ENCODE measurements at regions not wholly inside any gene's neighbourhood (a gene's known extent, or its start where the extent isn't known, plus 50 kb on each side); places are given as distances from the start of the nearest gene placed in this dataset.

DNA sequence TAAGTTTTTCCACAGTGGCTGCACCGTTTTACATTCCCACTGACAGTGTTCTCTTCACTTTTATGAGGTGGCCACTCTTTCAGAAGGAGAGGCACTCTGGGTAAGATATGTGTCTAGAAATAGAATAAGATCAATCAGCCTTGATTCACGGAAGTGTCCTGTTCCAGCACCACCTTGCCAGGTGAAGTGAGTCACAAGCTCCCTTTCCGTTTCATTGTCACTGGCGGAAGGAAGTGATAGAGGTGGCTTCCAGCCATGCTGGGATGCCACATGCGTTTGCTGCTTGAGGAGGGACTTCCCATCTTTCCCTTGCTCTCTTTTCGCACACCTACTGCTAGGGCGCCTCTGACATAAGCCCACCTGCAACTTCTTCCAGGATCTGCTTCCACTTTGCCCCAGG is 217.1 kb downstream of the PIK3R1 start:
- TF ChIP-seq, protein P1, sequence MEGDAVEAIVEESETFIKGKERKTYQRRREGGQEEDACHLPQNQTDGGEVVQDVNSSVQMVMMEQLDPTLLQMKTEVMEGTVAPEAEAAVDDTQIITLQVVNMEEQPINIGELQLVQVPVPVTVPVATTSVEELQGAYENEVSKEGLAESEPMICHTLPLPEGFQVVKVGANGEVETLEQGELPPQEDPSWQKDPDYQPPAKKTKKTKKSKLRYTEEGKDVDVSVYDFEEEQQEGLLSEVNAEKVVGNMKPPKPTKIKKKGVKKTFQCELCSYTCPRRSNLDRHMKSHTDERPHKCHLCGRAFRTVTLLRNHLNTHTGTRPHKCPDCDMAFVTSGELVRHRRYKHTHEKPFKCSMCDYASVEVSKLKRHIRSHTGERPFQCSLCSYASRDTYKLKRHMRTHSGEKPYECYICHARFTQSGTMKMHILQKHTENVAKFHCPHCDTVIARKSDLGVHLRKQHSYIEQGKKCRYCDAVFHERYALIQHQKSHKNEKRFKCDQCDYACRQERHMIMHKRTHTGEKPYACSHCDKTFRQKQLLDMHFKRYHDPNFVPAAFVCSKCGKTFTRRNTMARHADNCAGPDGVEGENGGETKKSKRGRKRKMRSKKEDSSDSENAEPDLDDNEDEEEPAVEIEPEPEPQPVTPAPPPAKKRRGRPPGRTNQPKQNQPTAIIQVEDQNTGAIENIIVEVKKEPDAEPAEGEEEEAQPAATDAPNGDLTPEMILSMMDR (IDR thresholded peaks at IDR 0.05; ENCODE audit: low read depth, low read length, poor library complexity, severe bottlenecking): no peak
- no peak for TF ChIP-seq EZH2phosphoT487 (IDR thresholded peaks at IDR 0.05; ENCODE audit: borderline replicate concordance, low read length)

Measured in DOHH2 (cell line).